Cerebellar cortex (tissue), 1 donor: ENCODE measurements at regions not wholly inside any gene's neighbourhood (a gene's known extent, or its start where the extent isn't known, plus 50 kb on each side); places are given as distances from the start of the nearest gene placed in this dataset.
"Not testable (repeated sequence)": the region's sequence is repeated elsewhere in the genome, so short reads cannot be mapped to it uniquely, and the experiment has no call there.

Experiments
- DNase-seq: peaks from one replicate; pipeline ENCODE4 v3.0.0-alpha.2; 2015; ENCODE audit warnings: low spot score

GRCh38 chr3:35141406-35141805 is 497.9 kb upstream of the ARPP21 start:
- DNase-seq = no peak

DNA sequence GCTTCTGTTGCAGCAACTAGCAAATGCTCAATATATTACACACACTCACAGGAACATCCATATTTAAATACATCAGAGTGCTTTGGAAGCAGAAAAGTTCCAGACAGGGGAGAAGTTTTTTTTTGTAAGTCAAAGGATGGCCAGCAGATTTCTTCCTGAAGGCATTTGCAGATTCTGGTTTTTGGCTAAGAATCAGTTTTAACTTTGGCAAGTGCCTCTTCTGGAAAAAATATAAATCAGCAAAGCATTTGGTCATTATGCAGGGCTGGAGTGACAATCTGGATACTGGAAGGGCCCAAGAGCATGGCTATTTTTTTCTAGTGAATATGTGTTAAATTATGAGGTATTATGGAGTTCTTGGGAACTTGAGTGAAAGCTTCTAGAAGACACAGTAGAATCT is 495.3 kb upstream of the ARPP21 start:
- peak; percentile 31 for DNase-seq

- not testable (repeated sequence) for DNase-seq
Observed at GRCh38 chr3:35146256-35147035, 492.9 kb upstream of the ARPP21 start.

DNA sequence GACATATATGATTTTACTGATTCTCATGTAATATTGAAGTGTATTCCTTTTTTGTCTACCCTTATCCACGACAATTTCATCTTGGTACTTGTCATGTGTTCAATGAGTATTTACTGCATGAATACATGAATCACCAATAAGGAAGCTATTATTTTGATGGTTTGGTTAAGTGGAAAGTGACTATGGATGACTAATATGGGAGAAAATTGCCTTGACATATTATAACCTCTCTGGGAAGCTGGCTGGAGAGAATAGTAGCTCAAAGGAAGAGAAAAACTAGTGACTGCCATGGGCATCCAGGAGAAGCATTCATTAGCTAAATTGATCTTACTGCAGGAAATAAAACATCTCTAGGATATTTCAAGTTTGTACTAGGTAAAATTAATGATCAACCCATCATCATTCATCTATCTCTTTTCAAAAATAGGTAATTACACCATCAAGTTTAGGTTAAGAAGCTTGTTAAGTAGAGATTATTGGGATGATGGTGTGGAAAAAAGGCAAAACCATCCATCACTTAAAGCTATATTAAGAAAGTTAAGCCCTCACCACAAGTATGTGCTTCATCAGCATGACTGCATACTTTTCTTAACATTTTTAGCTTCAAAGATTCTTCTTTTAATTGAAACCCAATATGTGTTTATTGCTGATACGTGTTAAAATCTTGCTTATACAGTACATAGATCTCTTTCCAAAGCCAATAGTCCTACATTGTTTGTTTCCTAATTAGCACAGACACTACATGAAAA is 455.2 kb upstream of the ARPP21 start:
- DNase-seq = no peak

DNA sequence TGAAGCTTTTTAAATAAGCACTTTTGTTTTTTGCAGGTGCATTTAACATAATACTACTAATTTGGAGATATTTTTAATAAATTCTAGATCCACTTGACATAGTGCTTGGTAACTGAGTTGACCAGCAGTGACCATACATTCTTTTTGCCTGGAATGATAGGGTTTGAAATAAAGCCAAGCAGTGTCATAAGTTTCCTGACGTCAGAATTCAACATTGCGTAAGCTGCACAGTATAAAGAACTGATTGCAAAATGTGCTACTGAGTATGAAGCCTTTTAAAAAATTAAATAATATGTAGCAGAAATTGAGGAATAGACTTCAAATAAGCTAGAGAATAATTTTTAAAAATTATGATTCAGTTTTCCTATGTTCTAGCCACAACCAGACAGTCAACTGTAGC is 454.6 kb upstream of the ARPP21 start:
- DNase-seq = no peak

- no peak for DNase-seq
Observed at GRCh38 chr3:35187908-35188307, 451.4 kb upstream of the ARPP21 start.

DNA sequence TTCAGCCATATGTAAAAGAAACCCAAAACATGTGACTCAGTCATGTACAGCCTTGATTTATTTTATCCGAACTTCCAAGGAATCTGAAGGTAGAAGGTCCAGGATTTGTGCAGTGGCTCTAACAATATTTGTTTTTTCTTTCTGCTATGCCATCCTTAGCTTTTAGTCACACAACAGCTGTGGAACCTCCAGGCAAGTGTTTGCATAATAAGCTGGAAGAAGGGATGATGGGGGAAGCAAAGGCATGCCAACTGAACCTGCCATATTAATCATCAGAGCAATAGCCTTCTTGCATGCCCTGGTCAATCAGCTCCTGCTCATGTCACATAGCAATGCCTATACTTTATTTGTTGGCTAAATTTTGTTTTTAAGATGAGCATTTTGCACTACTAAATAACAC is 444.7 kb upstream of the ARPP21 start:
- no peak for DNase-seq

DNA sequence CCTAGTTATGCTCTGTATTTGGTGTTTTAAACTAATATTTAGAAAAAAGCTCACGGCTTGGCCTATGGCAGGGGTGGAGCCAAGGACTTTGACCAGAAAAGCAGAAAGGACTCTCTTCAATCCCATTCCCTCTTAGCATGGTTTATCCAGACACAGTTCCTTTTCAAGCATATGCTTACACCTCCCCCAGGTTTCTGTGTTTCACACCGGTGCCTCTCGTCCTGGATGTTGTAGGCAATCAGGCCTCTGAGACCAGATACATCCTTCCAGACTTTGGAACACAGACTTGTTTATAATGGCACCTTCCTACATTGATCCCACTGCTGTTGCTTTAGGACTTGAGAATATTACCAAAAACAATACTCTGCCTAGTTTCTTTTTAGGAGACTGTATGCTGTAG is 440.5 kb upstream of the ARPP21 start:
- no peak for DNase-seq

DNA sequence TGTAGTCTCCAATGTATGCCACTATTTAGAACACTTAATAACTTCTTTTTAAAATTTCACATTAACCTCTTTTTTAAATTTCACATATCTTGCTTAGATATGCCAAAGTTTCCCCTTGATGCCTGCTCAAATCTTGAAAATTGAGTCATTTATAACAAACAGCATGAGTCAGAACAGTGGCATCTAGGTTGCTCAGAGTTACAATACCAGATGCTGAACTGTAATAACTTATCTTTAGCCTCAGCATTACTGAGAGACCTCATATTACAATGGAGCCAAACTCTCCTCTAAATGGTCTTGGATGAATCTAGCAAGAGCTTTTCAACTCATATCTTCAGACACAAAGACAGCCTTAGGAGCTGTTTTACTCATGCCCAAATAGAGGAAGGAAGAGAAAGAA is 439.3 kb upstream of the ARPP21 start:
- DNase-seq = no peak

DNA sequence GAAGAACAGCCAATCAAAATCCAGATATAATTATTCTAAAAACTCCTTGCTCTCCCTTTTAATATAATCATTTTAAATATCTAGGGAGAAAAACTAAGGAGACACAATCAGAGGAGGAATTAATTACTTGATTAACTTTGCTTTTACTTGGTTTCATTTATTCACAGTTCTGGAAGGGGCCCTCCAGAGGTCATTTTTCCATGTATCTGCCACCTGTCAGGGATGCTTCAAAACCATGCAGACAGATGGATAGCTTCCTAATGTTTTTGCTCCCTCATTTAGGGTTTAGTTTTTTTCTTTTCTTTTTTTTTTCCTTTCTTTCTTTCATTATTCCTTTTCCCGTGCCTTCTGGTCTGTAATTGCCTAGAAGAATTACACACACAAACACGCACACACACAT is 438.1 kb upstream of the ARPP21 start:
- no peak for DNase-seq

DNA sequence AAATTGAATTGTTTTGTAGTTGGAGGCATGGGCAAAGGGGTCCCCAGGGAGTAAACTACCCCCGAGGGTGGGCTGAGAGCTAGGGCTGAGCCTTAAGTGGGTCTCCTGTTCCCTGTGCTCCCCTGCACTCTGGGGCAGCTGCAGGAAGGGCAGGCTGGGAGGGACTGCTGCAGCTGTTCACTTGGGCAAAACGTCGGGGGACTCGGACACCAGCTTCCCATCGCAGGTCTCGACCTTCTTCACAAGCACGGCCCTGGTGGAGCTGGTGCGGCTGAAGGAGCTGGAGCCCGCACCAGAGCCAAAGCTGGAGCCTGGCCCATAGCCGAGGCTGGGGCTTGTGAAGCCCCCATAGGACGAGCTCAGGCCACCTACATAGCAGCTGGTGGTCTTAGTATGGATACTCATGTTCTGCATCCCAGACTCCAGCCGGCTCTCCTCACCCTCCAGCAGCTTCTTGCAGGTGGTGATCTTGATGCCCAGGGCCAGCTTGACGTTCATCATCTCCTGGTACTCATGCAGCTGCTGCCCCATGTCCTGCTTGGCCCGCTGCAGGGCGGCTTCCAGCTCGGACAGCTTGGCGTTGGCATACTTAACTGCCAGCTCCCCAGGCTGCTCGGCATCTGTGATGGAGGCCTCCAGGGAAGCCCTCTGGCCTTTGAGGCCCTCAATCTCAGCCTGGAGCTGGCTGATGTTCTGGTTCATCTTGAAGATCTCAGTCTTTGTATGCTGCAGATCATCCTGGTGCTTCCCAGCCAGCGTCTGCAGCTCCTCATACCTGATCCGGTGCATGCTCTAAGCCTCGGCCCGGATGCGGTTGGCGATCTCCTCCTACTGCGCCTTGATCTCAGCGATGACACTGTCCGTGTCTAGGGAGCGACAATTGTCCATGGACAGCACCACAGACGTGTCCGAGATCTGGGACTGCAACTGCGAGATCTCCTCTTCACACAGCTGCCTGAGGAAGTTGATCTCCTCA is 423.5 kb upstream of the ARPP21 start:
- DNase-seq = no peak

- no peak for DNase-seq
Observed at GRCh38 chr3:35216501-35217266, 422.6 kb upstream of the ARPP21 start.

DNA sequence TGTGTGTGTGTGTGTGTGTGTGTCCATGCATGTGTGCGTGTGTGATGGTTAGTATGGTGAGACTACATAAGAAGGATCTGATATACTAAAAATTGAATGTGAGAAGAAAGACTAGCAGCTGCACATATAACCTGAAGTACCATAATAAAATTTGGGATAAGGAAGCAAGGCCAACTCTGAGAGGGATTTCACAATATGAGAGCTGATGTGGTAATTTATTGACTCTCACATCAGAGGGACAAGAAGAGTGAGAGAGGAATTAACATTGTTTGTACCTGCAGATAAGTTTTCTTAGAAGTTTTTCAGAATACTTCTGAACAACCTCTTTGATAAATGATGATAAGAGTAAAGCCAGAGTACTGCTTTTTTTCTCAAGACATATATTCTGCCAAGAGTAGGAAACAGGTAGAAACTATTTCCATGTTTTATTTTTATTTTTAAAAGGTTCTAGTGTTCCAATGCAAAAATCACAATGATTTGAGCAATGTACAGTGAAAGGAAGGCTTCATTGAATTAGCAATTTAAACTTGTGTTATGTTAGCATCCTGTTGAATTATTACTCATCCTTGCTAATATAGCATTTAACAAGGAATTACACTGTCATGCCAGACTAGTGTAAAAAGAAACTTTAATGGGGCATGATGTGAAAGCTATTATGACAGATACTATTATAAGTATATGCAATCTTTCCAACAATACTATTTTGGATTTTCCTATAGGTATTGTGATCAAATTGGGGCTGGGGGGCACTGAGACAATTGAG is 415.5 kb upstream of the ARPP21 start:
- DNase-seq = no peak

- peak; percentile 7 for DNase-seq
Observed at GRCh38 chr3:35224565-35225295, 414.6 kb upstream of the ARPP21 start.

DNA sequence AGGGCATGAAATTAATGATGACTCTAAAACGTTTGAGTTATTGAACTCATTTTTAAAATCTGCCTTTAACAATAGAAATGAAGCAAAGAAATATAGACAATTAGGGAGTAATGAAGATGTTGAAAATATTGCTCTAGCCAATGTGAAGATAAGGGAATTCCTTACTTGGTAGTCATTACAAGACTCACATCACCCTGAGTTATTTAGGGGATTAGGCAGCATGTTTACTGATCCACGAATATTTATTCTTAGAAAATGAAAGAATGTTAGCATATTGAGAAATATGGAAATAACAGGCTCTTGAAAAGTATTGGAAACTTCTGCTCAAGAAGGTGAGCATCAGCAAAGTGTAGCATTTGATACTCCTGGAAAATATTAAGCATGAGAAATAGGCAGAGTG is 398.1 kb upstream of the ARPP21 start:
- no peak for DNase-seq

DNA sequence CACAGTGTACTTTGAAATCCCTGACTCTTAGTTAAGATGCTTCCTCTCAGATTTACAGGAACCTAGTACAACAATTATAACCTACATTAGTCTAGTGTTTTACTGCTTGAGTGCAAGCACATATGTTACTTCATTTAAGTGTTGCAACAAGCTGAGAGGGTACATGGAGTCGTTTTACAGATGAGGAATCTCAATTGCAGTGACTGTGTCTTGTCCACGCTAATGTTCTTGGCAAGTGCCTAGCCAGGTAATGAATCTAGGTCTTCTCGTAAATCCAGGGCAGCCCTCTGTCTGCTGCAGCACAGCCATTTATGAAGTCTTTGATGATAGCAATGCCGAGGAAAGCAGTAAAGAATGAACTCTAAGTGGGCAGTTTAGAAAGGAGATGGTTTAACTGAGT is 384.4 kb upstream of the ARPP21 start:
- peak; percentile 12 for DNase-seq

- no peak for DNase-seq
Observed at GRCh38 chr3:35257641-35258040, 381.7 kb upstream of the ARPP21 start.

- DNase-seq = peak; percentile 59
Observed at GRCh38 chr3:35262406-35262805, 376.9 kb upstream of the ARPP21 start.

GRCh38 chr3:35263477-35263876 is 375.8 kb upstream of the ARPP21 start:
- no peak for DNase-seq

- not testable (repeated sequence) for DNase-seq
Observed at GRCh38 chr3:35266065-35266464, 373.3 kb upstream of the ARPP21 start.
